ENCODE measurements at regions not wholly inside any gene's neighbourhood (a gene's known extent, or its start where the extent isn't known, plus 50 kb on each side); places are given as distances from the start of the nearest gene placed in this dataset.

- no peak for DNase-seq (ENCODE audit: low spot score)
Measured at GRCh38 chr21:27257226-27257625, 290.3 kb upstream of the ADAMTS5 start.

GRCh38 chr21:27251752-27252151 is 284.9 kb upstream of the ADAMTS5 start:
- no peak for DNase-seq (ENCODE audit: low spot score)

GRCh38 chr21:27250366-27250765 is 283.5 kb upstream of the ADAMTS5 start:
- no peak for DNase-seq (ENCODE audit: low spot score)

- no peak for DNase-seq (ENCODE audit: low spot score)
Measured at GRCh38 chr21:27248814-27249213, 281.9 kb upstream of the ADAMTS5 start.

GRCh38 chr21:27246741-27247140 is 279.9 kb upstream of the ADAMTS5 start:
- DNase-seq (ENCODE audit: low spot score): no peak

GRCh38 chr21:27244776-27245175 is 277.9 kb upstream of the ADAMTS5 start:
- no peak for DNase-seq (ENCODE audit: low spot score)

- no peak for DNase-seq (ENCODE audit: low spot score)
Measured at GRCh38 chr21:27244352-27244751, 277.5 kb upstream of the ADAMTS5 start.

GRCh38 chr21:27240839-27241238 is 274.0 kb upstream of the ADAMTS5 start:
- no peak for DNase-seq (ENCODE audit: low spot score)

GRCh38 chr21:27233514-27234115 is 266.7 kb upstream of the ADAMTS5 start:
- no peak for DNase-seq (ENCODE audit: low spot score)

- DNase-seq (ENCODE audit: low spot score): no peak
Measured at GRCh38 chr21:27225940-27226339, 259.1 kb upstream of the ADAMTS5 start.

- DNase-seq (ENCODE audit: low spot score): no peak
Measured at GRCh38 chr21:27225151-27225550, 258.3 kb upstream of the ADAMTS5 start.

GRCh38 chr21:27224169-27224568 is 257.3 kb upstream of the ADAMTS5 start:
- DNase-seq (ENCODE audit: low spot score): no peak

- no peak for DNase-seq (ENCODE audit: low spot score)
Measured at GRCh38 chr21:27221077-27221476, 254.2 kb upstream of the ADAMTS5 start.

GRCh38 chr21:27220416-27220815 is 253.5 kb upstream of the ADAMTS5 start:
- no peak for DNase-seq (ENCODE audit: low spot score)

GRCh38 chr21:27219068-27219467 is 252.2 kb upstream of the ADAMTS5 start:
- DNase-seq (ENCODE audit: low spot score): no peak

GRCh38 chr21:27213303-27213702 is 246.4 kb upstream of the ADAMTS5 start:
- DNase-seq (ENCODE audit: low spot score): no peak

- no peak for DNase-seq (ENCODE audit: low spot score)
Measured at GRCh38 chr21:27212441-27212840, 245.6 kb upstream of the ADAMTS5 start.

GRCh38 chr21:27209546-27209945 is 242.7 kb upstream of the ADAMTS5 start:
- no peak for DNase-seq (ENCODE audit: low spot score)

GRCh38 chr21:27206368-27206982 is 239.6 kb upstream of the ADAMTS5 start:
- DNase-seq (ENCODE audit: low spot score): no peak

GRCh38 chr21:27202301-27202700 is 235.4 kb upstream of the ADAMTS5 start:
- DNase-seq (ENCODE audit: low spot score): no peak

GRCh38 chr21:27201197-27201596 is 234.3 kb upstream of the ADAMTS5 start:
- no peak for DNase-seq (ENCODE audit: low spot score)

GRCh38 chr21:27196651-27197050 is 229.8 kb upstream of the ADAMTS5 start:
- no peak for DNase-seq (ENCODE audit: low spot score)

GRCh38 chr21:27192281-27192949 is 225.5 kb upstream of the ADAMTS5 start:
- DNase-seq (ENCODE audit: low spot score): no peak

- DNase-seq (ENCODE audit: low spot score): no peak
Measured at GRCh38 chr21:27190601-27191000, 223.7 kb upstream of the ADAMTS5 start.
